Right lobe of liver (tissue), 6 donors: ENCODE measurements at regions not wholly inside any gene's neighbourhood (a gene's known extent, or its start where the extent isn't known, plus 50 kb on each side); places are given as distances from the start of the nearest gene placed in this dataset.

Experiments
- ATAC-seq, 4 donors: fragments of 200-7000 bp; cut with Tn5 transposase; one replicate each; pipeline ENCODE4 v1.9.1; 2020; ENCODE audit warnings: mild to moderate bottlenecking in 4 of 4, moderate library complexity in 4 of 4
- DNase-seq, 3 donors: peaks; one replicate each; pipeline ENCODE4 v3.0.0-alpha.2; 2020
- H3K27ac ChIP-seq, 3 donors: fragments of 200-600 bp; one replicate each; pipeline ENCODE4 v1.8.0; 2022
- H3K27me3 ChIP-seq, 2 donors: fragments of 200-600 bp; one replicate each; pipeline ENCODE4 v1.8.0; 2022
- H3K36me3 ChIP-seq, 4 donors: fragments of 200-600 bp; sonication (generic) in 1 of 4; one replicate each; pipeline versions ENCODE4 v1.5.1 to v1.8.0; 2017 to 2022; ENCODE audit warnings: control low read depth in 1 of 4
- H3K4me1 ChIP-seq, 4 donors: fragments of 200-600 bp; sonication (generic) in 1 of 4; one replicate each; pipeline versions ENCODE4 v1.5.1 to v1.8.0; 2017 to 2022; ENCODE audit warnings: control low read depth in 1 of 4
- H3K4me3 ChIP-seq, 3 donors: fragments of 200-600 bp; one replicate each; pipeline ENCODE4 v1.8.0; 2022
- H3K9me3 ChIP-seq, 4 donors: fragments of 200-600 bp; sonication (generic) in 1 of 4; one replicate each; pipeline versions ENCODE4 v1.5.1 to v1.8.0; 2017 to 2022; ENCODE audit warnings: control low read depth in 1 of 4
- POLR2A ChIP-seq: fragments of 450-650 bp; IDR thresholded peaks from one replicate; pipeline ENCODE4 v1.6.1; 2017; ENCODE audit warnings: antibody characterized with exemption, mild to moderate bottlenecking
- WGBS: methylation state at CpG from one replicate; pipeline ENCODE4 v1.1.6; 2018; ENCODE audit warnings: low coverage, low lambda C conversion rate; ENCODE audit not compliant: insufficient coverage; ENCODE audit errors: missing lambda C conversion rate; 5-methylcytosine and 5-hydroxymethylcytosine counted together
- intact Hi-C, 2 donors: fragments of 100-400 bp; cut with DNase I; formaldehyde crosslinking; loops; one replicate each; pipeline versions ENCODE4 v1.11.2 to v1.14.1; 2022
- TF ChIP-seq, protein P1 (sequence below), 4 donors: fragments of 200-600 bp in 3 of 4; fragments of 450-650 bp in 1 of 4; IDR thresholded peaks; one replicate each; pipeline versions ENCODE4 v1.5.1 to v1.8.0; 2016 to 2022; ENCODE audit warnings: antibody characterized with exemption in 4 of 4, mild to moderate bottlenecking in 2 of 4
- donor health status: DM: no; HTN: yes; CAD: no.
- donor health status: DM: no; HTN: no; CAD: no.
- donor health status: DM: no; HTN: no; CAD: no.
- donor health status: DM: no; HTN: yes; CAD: no.
- donor health status: DM: no; HTN: yes; CAD: no.

- 41% methylated on average over 3 of the region's 3 CpGs for WGBS
- no peak overlapping the region for H3K27ac ChIP-seq
- no peaks in the 10 kb centered on the region for H3K9me3 ChIP-seq
- intact Hi-C loops: no loop called here
- no peaks in the 10 kb centered on the region for H3K4me1 ChIP-seq
- H3K36me3 ChIP-seq: no peaks in the 10 kb centered on the region
- H3K4me3 ChIP-seq: no peak overlapping the region
- ATAC-seq (no peak), DNase-seq (no peak)
- H3K27me3 ChIP-seq: no peaks in the 10 kb centered on the region
- TF ChIP-seq, protein P1, sequence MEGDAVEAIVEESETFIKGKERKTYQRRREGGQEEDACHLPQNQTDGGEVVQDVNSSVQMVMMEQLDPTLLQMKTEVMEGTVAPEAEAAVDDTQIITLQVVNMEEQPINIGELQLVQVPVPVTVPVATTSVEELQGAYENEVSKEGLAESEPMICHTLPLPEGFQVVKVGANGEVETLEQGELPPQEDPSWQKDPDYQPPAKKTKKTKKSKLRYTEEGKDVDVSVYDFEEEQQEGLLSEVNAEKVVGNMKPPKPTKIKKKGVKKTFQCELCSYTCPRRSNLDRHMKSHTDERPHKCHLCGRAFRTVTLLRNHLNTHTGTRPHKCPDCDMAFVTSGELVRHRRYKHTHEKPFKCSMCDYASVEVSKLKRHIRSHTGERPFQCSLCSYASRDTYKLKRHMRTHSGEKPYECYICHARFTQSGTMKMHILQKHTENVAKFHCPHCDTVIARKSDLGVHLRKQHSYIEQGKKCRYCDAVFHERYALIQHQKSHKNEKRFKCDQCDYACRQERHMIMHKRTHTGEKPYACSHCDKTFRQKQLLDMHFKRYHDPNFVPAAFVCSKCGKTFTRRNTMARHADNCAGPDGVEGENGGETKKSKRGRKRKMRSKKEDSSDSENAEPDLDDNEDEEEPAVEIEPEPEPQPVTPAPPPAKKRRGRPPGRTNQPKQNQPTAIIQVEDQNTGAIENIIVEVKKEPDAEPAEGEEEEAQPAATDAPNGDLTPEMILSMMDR (IDR thresholded peaks at IDR 0.05): no peak
- TF ChIP-seq POLR2A: no peak
These were observed 169.3 kb downstream of the ZBTB18 start for GRCh38 chr1:244220410-244220809.

DNA sequence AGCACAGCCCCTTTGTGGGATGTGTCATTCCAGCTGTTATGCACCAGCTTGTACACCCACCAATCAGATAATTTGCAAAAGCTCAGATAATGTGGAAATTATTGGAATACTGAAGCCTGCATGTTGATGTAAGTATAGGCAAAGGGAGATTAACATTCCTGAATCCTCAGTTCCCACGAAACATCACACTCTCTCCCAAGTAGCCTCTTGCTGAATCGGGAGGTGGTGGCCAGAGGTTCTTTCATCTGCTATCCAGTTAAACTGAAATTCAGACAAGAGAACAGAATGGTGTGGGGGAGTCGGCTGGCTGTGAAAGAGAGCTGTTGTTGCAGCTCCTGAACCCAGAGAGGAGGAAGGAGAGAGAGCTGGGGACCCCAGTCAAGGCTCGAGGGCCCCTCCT is 170.9 kb downstream of the ZBTB18 start:
- WGBS: 63% methylated on average over 2 of the region's 4 CpGs
- Histone ChIP-seq H3K27ac (no peak overlapping the region), H3K36me3 (no peaks in the 10 kb centered on the region), H3K27me3 (no peaks in the 10 kb centered on the region), H3K4me3 (no peak overlapping the region), H3K9me3 (no peaks in the 10 kb centered on the region), H3K4me1 (no peaks in the 10 kb centered on the region)
- ATAC-seq (no peak), DNase-seq (no peak)
- intact Hi-C loops: no loop called here
- TF ChIP-seq, protein P1 (IDR thresholded peaks at IDR 0.05): no peak
- TF ChIP-seq POLR2A: no peak

GRCh38 chr1:244224487-244225430 is 173.7 kb downstream of the ZBTB18 start:
- no peak for DNase-seq
- Histone ChIP-seq H3K4me3 (no peak overlapping the region), H3K9me3 (no peaks in the 10 kb centered on the region), H3K36me3 (no peaks in the 10 kb centered on the region), H3K4me1 (no peaks in the 10 kb centered on the region), H3K27ac (peak overlapping the region in 2 of 3 donors; percentile 23 to 30), H3K27me3 (no peaks in the 10 kb centered on the region)
- 58% methylated on average over 11 of the region's 11 CpGs for WGBS
- intact Hi-C loops: no loop called here
- TF ChIP-seq, protein P1 (IDR thresholded peaks at IDR 0.05): no peak
- TF ChIP-seq POLR2A: no peak
- ATAC-seq: peak; percentile 29 to 73 (median 56)

GRCh38 chr1:244226435-244226834 is 175.4 kb downstream of the ZBTB18 start:
- Histone ChIP-seq H3K27ac (no peak overlapping the region), H3K9me3 (no peaks in the 10 kb centered on the region), H3K4me1 (no peaks in the 10 kb centered on the region), H3K36me3 (no peaks in the 10 kb centered on the region), H3K4me3 (no peak overlapping the region), H3K27me3 (no peaks in the 10 kb centered on the region)
- 78% methylated on average over 3 of the region's 3 CpGs for WGBS
- intact Hi-C loops: no loop called here
- no peak for ATAC-seq
- TF ChIP-seq, protein P1 (IDR thresholded peaks at IDR 0.05): no peak
- no peak for TF ChIP-seq POLR2A
- no peak for DNase-seq
